ENCODE measurements at regions not wholly inside any gene's neighbourhood (a gene's known extent, or its start where the extent isn't known, plus 50 kb on each side); places are given as distances from the start of the nearest gene placed in this dataset.

DNA sequence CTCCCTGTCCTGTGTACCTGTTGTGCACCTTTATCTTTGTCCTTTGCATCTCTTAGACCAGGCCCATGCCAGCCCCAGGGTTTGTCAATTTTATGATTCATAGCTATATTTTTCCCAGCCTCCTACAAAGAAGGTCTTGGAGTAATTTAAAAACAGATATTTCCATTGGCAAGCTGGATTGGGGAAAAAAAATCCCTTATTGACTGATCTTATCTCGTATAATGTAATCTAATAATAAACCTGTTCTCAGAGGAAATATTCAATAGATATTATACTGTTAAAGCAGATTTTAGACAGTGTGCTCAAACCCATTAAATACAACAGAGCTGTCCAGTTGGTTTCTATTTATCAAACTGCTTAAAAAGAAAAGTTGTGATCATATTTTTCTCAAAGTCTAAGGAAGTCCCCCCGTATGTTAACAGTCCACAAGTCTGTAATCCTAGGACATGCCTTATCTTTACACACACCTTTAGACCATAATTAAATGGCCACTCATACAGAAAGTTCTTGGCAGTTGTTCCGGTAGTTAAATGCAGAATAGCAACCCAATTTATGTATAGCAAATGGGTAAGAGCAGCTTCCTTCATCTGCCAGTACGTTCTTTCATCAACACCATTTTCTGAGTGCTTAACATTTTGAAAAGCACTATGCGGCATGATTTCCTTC lies 700.9 kb upstream of the NR2F2 start:
- no peaks in the 10 kb centered on the region for H4K20me1 ChIP-seq (ENCODE audit: control insufficient read depth, extremely low read depth, insufficient read depth, low read length)
- no peaks in the 10 kb centered on the region for H3K79me2 ChIP-seq (ENCODE audit: control insufficient read depth, insufficient read depth, low read length)
- H3K4me1 ChIP-seq (ENCODE audit: control insufficient read depth, extremely low read depth, insufficient read depth, low read length): no peaks in the 10 kb centered on the region
- no peak for TF ChIP-seq EZH2 (IDR thresholded peaks at IDR 0.05; ENCODE audit: low read length)
- no peaks in the 10 kb centered on the region for H3K9me3 ChIP-seq (ENCODE audit: control insufficient read depth, low read depth, low read length)
- no peaks in the 10 kb centered on the region for H3K36me3 ChIP-seq (ENCODE audit: control insufficient read depth in 2 of 2, extremely low read depth in 1 of 2, insufficient read depth in 2 of 2, low read length in 2 of 2)
- no peaks in the 10 kb centered on the region for H3K27me3 ChIP-seq (ENCODE audit: control insufficient read depth, extremely low read depth, insufficient read depth, low read length)
- H2AFZ ChIP-seq (ENCODE audit: control insufficient read depth, low read length): no peak overlapping the region
- no peak overlapping the region for H3K27ac ChIP-seq (ENCODE audit: control insufficient read depth, insufficient read depth, low read length)
- dilution Hi-C loops (cut with MboI; ENCODE audit: extremely low pct_ligation_motif_present, low sequenced_read_pairs): no loop called here
- no peaks in the 10 kb centered on the region for H3K9me1 ChIP-seq (ENCODE audit: control insufficient read depth, extremely low read depth, insufficient read depth, low read length)
- no peak overlapping the region for H3K9ac ChIP-seq (ENCODE audit: control insufficient read depth, extremely low read depth, insufficient read depth, low read length)
- no peak for FAIRE-seq
- H3K4me3 ChIP-seq (ENCODE audit: control insufficient read depth in 2 of 3, extremely low read depth in 1 of 3, insufficient read depth in 2 of 3, low read depth in 1 of 3, low read length in 3 of 3): no peak overlapping the region
- no peak for DNase-seq (ENCODE audit: low read depth, low spot score)
- H3K4me2 ChIP-seq (ENCODE audit: control insufficient read depth, extremely low read depth, insufficient read depth, low read depth, low read length): no peak overlapping the region

- Histone ChIP-seq H3K79me2 (ENCODE audit: control insufficient read depth, insufficient read depth, low read length) (no peaks in the 10 kb centered on the region), H3K4me1 (ENCODE audit: control insufficient read depth, extremely low read depth, insufficient read depth, low read length) (no peaks in the 10 kb centered on the region), H3K27me3 (ENCODE audit: control insufficient read depth, extremely low read depth, insufficient read depth, low read length) (no peaks in the 10 kb centered on the region), H3K9me3 (ENCODE audit: control insufficient read depth, low read depth, low read length) (no peaks in the 10 kb centered on the region), H3K4me2 (ENCODE audit: control insufficient read depth, extremely low read depth, insufficient read depth, low read depth, low read length) (no peak overlapping the region), H2AFZ (ENCODE audit: control insufficient read depth, low read length) (no peak overlapping the region), H3K36me3 (ENCODE audit: control insufficient read depth in 2 of 2, extremely low read depth in 1 of 2, insufficient read depth in 2 of 2, low read length in 2 of 2) (no peaks in the 10 kb centered on the region), H4K20me1 (ENCODE audit: control insufficient read depth, extremely low read depth, insufficient read depth, low read length) (no peaks in the 10 kb centered on the region), H3K4me3 (ENCODE audit: control insufficient read depth in 2 of 3, extremely low read depth in 1 of 3, insufficient read depth in 2 of 3, low read depth in 1 of 3, low read length in 3 of 3) (no peak overlapping the region), H3K9ac (ENCODE audit: control insufficient read depth, extremely low read depth, insufficient read depth, low read length) (no peak overlapping the region), H3K27ac (ENCODE audit: control insufficient read depth, insufficient read depth, low read length) (no peak overlapping the region), H3K9me1 (ENCODE audit: control insufficient read depth, extremely low read depth, insufficient read depth, low read length) (no peaks in the 10 kb centered on the region)
- TF ChIP-seq, protein P1, sequence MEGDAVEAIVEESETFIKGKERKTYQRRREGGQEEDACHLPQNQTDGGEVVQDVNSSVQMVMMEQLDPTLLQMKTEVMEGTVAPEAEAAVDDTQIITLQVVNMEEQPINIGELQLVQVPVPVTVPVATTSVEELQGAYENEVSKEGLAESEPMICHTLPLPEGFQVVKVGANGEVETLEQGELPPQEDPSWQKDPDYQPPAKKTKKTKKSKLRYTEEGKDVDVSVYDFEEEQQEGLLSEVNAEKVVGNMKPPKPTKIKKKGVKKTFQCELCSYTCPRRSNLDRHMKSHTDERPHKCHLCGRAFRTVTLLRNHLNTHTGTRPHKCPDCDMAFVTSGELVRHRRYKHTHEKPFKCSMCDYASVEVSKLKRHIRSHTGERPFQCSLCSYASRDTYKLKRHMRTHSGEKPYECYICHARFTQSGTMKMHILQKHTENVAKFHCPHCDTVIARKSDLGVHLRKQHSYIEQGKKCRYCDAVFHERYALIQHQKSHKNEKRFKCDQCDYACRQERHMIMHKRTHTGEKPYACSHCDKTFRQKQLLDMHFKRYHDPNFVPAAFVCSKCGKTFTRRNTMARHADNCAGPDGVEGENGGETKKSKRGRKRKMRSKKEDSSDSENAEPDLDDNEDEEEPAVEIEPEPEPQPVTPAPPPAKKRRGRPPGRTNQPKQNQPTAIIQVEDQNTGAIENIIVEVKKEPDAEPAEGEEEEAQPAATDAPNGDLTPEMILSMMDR (optimal IDR thresholded peaks at IDR 0.05 in 1 of 3, IDR thresholded peaks at IDR 0.05 in 1 of 3, conservative IDR thresholded peaks at IDR 0.05 in 1 of 3; ENCODE audit: extremely low read depth in 1 of 3, insufficient read depth in 2 of 3, low read length in 3 of 3): no peak
- TF ChIP-seq EZH2 (IDR thresholded peaks at IDR 0.05; ENCODE audit: low read length): no peak
- no peak for DNase-seq (ENCODE audit: low read depth, low spot score)
- FAIRE-seq: no peak
- dilution Hi-C loops (cut with MboI; ENCODE audit: extremely low pct_ligation_motif_present, low sequenced_read_pairs): no loop called here
Observed at GRCh38 chr15:95630683-95631082, 699.8 kb upstream of the NR2F2 start.

- H3K27ac ChIP-seq (ENCODE audit: control insufficient read depth, insufficient read depth, low read length): no peak overlapping the region
- no peaks in the 10 kb centered on the region for H3K27me3 ChIP-seq (ENCODE audit: control insufficient read depth, extremely low read depth, insufficient read depth, low read length)
- H3K36me3 ChIP-seq (ENCODE audit: control insufficient read depth in 2 of 2, extremely low read depth in 1 of 2, insufficient read depth in 2 of 2, low read length in 2 of 2): no peaks in the 10 kb centered on the region
- H3K4me2 ChIP-seq (ENCODE audit: control insufficient read depth, extremely low read depth, insufficient read depth, low read depth, low read length): no peak overlapping the region
- no peak overlapping the region for H2AFZ ChIP-seq (ENCODE audit: control insufficient read depth, low read length)
- TF ChIP-seq EZH2 (IDR thresholded peaks at IDR 0.05; ENCODE audit: low read length): no peak
- TF ChIP-seq, protein P1 (optimal IDR thresholded peaks at IDR 0.05 in 1 of 3, IDR thresholded peaks at IDR 0.05 in 1 of 3, conservative IDR thresholded peaks at IDR 0.05 in 1 of 3; ENCODE audit: extremely low read depth in 1 of 3, insufficient read depth in 2 of 3, low read length in 3 of 3): no peak
- no peaks in the 10 kb centered on the region for H3K9me3 ChIP-seq (ENCODE audit: control insufficient read depth, low read depth, low read length)
- H3K79me2 ChIP-seq (ENCODE audit: control insufficient read depth, insufficient read depth, low read length): no peaks in the 10 kb centered on the region
- DNase-seq (ENCODE audit: low read depth, low spot score) (no peak), FAIRE-seq (no peak)
- no peak overlapping the region for H3K9ac ChIP-seq (ENCODE audit: control insufficient read depth, extremely low read depth, insufficient read depth, low read length)
- H3K4me3 ChIP-seq (ENCODE audit: control insufficient read depth in 2 of 3, extremely low read depth in 1 of 3, insufficient read depth in 2 of 3, low read depth in 1 of 3, low read length in 3 of 3): no peak overlapping the region
- dilution Hi-C loops (cut with MboI; ENCODE audit: extremely low pct_ligation_motif_present, low sequenced_read_pairs): no loop called here
- H3K9me1 ChIP-seq (ENCODE audit: control insufficient read depth, extremely low read depth, insufficient read depth, low read length): no peaks in the 10 kb centered on the region
- no peaks in the 10 kb centered on the region for H4K20me1 ChIP-seq (ENCODE audit: control insufficient read depth, extremely low read depth, insufficient read depth, low read length)
- peaks cover 3% of the 10 kb centered on the region for H3K4me1 ChIP-seq (ENCODE audit: control insufficient read depth, extremely low read depth, insufficient read depth, low read length)
Observed at GRCh38 chr15:95635666-95636065, 694.8 kb upstream of the NR2F2 start.

Data from keratinocyte (primary cell).